ENCODE measurements at regions not wholly inside any gene's neighbourhood (a gene's known extent, or its start where the extent isn't known, plus 50 kb on each side); places are given as distances from the start of the nearest gene placed in this dataset.

DNA sequence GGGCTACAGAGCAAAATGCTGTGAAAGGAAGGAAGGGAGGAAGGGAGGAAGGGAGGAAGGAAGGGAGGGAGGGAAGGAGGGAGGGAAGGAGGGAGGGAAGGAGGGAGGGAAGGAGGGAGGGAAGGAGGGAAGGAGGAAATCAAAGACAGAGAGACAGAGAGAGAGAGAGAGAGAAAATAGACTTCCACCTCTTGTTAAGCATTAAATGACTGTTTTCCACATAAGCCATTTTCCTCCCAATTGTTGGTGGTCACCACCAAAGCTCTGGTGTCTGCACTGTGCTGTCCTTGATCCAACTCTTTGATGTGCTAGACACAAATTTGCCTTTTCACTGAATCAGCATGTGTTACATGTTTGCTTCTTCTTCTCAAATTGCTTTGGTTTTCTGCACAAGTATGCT lies 90.7 kb upstream of the INHBA start:
- TF ChIP-seq POLR2A (IDR thresholded peaks at IDR 0.05) (no peak), POLR2AphosphoS5 (IDR thresholded peaks at IDR 0.05) (no peak)
- TF ChIP-seq, protein P1, sequence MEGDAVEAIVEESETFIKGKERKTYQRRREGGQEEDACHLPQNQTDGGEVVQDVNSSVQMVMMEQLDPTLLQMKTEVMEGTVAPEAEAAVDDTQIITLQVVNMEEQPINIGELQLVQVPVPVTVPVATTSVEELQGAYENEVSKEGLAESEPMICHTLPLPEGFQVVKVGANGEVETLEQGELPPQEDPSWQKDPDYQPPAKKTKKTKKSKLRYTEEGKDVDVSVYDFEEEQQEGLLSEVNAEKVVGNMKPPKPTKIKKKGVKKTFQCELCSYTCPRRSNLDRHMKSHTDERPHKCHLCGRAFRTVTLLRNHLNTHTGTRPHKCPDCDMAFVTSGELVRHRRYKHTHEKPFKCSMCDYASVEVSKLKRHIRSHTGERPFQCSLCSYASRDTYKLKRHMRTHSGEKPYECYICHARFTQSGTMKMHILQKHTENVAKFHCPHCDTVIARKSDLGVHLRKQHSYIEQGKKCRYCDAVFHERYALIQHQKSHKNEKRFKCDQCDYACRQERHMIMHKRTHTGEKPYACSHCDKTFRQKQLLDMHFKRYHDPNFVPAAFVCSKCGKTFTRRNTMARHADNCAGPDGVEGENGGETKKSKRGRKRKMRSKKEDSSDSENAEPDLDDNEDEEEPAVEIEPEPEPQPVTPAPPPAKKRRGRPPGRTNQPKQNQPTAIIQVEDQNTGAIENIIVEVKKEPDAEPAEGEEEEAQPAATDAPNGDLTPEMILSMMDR (IDR thresholded peaks at IDR 0.05), result no peak

Data from gastroesophageal sphincter (tissue), 3 donors.